Spleen (tissue), 11 donors: ENCODE measurements at regions not wholly inside any gene's neighbourhood (a gene's known extent, or its start where the extent isn't known, plus 50 kb on each side); places are given as distances from the start of the nearest gene placed in this dataset.

Experiments used
- DNase-seq: peaks from one replicate; pipeline ENCODE4 v3.0.0-alpha.2; 2020
- H3K27ac ChIP-seq, 8 donors: fragments of 200-600 bp; sonication (generic) in 7 of 8; 1 replicate in 4 of 8; 2 replicates in 4 of 8; pipeline versions ENCODE4 v1.5.0 to v1.8.0; 2016 to 2021; ENCODE audit warnings: inconsistent platforms in 4 of 8, mild to moderate bottlenecking in 4 of 8, moderate library complexity in 1 of 8
- H3K27me3 ChIP-seq, 7 donors: fragments of 200-600 bp; sonication (generic) in 6 of 7; replicated peaks in 1 of 7; 1 replicate in 4 of 7; 2 replicates in 3 of 7; pipeline versions ENCODE4 v1.5.0 to v1.8.0; 2016 to 2021; ENCODE audit warnings: inconsistent platforms in 3 of 7, mild to moderate bottlenecking in 1 of 7
- H3K36me3 ChIP-seq, 6 donors: fragments of 200-600 bp; sonication (generic) in 5 of 6; 1 replicate in 4 of 6; 2 replicates in 2 of 6; pipeline versions ENCODE4 v1.5.0 to v1.8.0; 2016 to 2021; ENCODE audit warnings: inconsistent platforms in 2 of 6
- H3K4me1 ChIP-seq, 6 donors: fragments of 200-600 bp; sonication (generic) in 5 of 6; 1 replicate in 3 of 6; 2 replicates in 3 of 6; pipeline versions ENCODE4 v1.5.0 to v1.8.0; 2016 to 2021; ENCODE audit warnings: inconsistent platforms in 3 of 6
- H3K4me3 ChIP-seq, 8 donors: fragments of 200-600 bp; sonication (generic) in 7 of 8; 1 replicate in 4 of 8; 2 replicates in 4 of 8; pipeline versions ENCODE4 v1.5.0 to v1.8.0; 2016 to 2021; ENCODE audit warnings: inconsistent platforms in 4 of 8, mild to moderate bottlenecking in 4 of 8, moderate library complexity in 2 of 8
- H3K9me3 ChIP-seq, 8 donors: fragments of 200-600 bp; sonication (generic) in 7 of 8; 1 replicate in 4 of 8; 2 replicates in 4 of 8; pipeline versions ENCODE4 v1.5.0 to v1.8.0; 2016 to 2021; ENCODE audit warnings: inconsistent platforms in 4 of 8
- CTCF ChIP-seq, 11 experiments: fragments of 200-600 bp in 7 of 11; fragments of 450-650 bp in 4 of 11; sonication (generic) in 4 of 11; IDR thresholded peaks in 8 of 11; conservative IDR thresholded peaks in 3 of 11; 1 replicate in 7 of 11; 2 replicates in 4 of 11; pipeline versions ENCODE4 v1.4.0 to v1.8.0; 2016 to 2021; ENCODE audit warnings: antibody characterized with exemption in 11 of 11, inconsistent platforms in 4 of 11, mild to moderate bottlenecking in 1 of 11
- POLR2A ChIP-seq, 3 donors: fragments of 450-650 bp; IDR thresholded peaks; one replicate each; pipeline ENCODE4 v1.5.1; 2017; ENCODE audit warnings: antibody characterized with exemption in 3 of 3, mild to moderate bottlenecking in 1 of 3
- POLR2AphosphoS5 ChIP-seq, 3 donors: sonication (generic); formaldehyde crosslinking; IDR thresholded peaks; one replicate each; pipeline ENCODE4 v1.5.1; 2017; ENCODE audit warnings: antibody characterized with exemption in 3 of 3
- WGBS, 5 donors: extraction: QIAGEN DNeasy Blood & Tissue Kit in 3 of 5; methylation state at CpG; one replicate each; pipeline versions ENCODE4 v1.1.5 to v1.1.7; 2013 to 2018; 5-methylcytosine and 5-hydroxymethylcytosine counted together
- intact Hi-C: fragments of 100-400 bp; cut with DNase I; formaldehyde crosslinking; loops from one replicate; pipeline ENCODE4 v1.15.0; 2023; ENCODE audit warnings: low total_unique reads
- donor health status: healthy with polysubstance abuse.
- donor health status: DM: no; HTN: no; CAD: no; lungs with moderate emphysema.
- donor health status: DM: no; HTN: no; CAD: no.
- donor health status: Bipolar disorder and iron deficiency.
- donor health status: healthy.
- donor health status: DM: no; HTN: no; CAD: no.
- donor health status: DM: yes; HTN: yes; CAD: no.

DNA sequence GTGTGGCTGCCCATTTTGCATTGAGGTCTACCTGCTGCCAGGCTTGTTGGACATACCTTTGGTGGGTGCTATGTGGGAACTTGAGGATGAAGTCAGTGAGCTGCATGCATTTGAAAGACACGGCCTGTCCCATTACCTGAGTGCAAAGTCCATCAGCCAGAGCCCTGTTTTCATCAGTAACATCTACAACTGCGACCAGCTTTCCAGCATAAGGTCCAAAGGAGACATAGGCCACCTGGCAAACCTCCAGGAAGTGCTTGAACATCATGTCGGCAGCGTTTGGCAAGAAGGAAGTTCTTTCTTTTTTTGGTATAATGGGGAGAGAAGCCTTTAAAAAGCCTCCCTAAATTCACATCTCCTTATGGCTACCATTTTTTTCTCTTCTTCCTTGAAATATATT, 143.1 kb downstream of the FAM161A start:
- 47 to 59% (median 48%) methylated on average over 4 of the region's 4 CpGs for WGBS, 5 donors
- no peak overlapping the region for H3K27ac ChIP-seq
- TF ChIP-seq POLR2A (IDR thresholded peaks at IDR 0.05) (no peak), CTCF (IDR thresholded peaks at IDR 0.05 in 8 of 11, conservative IDR thresholded peaks at IDR 0.05 in 3 of 11) (no peak), POLR2AphosphoS5 (IDR thresholded peaks at IDR 0.05) (no peak)
- no peak overlapping the region for H3K4me3 ChIP-seq
- intact Hi-C loops: no loop called here
- H3K9me3 ChIP-seq: no peaks in the 10 kb centered on the region
- H3K36me3 ChIP-seq: no peaks in the 10 kb centered on the region
- H3K27me3 ChIP-seq: no peaks in the 10 kb centered on the region
- H3K4me1 ChIP-seq: no peaks in the 10 kb centered on the region
- DNase-seq: no peak

GRCh38 chr2:61707984-61708852, 145.6 kb downstream of the FAM161A start:
- DNase-seq: no peak
- Histone ChIP-seq H3K36me3 (no peaks in the 10 kb centered on the region), H3K4me1 (no peaks in the 10 kb centered on the region), H3K9me3 (no peaks in the 10 kb centered on the region), H3K4me3 (no peak overlapping the region), H3K27ac (no peak overlapping the region), H3K27me3 (no peaks in the 10 kb centered on the region)
- 66 to 73% (median 69%) methylated on average over 12 of the region's 12 CpGs for WGBS, 5 donors
- TF ChIP-seq POLR2A (IDR thresholded peaks at IDR 0.05): no peak
- TF ChIP-seq CTCF (IDR thresholded peaks at IDR 0.05 in 8 of 11, conservative IDR thresholded peaks at IDR 0.05 in 3 of 11): no peak
- no peak for TF ChIP-seq POLR2AphosphoS5 (IDR thresholded peaks at IDR 0.05)
- intact Hi-C loops: no loop called here

DNA sequence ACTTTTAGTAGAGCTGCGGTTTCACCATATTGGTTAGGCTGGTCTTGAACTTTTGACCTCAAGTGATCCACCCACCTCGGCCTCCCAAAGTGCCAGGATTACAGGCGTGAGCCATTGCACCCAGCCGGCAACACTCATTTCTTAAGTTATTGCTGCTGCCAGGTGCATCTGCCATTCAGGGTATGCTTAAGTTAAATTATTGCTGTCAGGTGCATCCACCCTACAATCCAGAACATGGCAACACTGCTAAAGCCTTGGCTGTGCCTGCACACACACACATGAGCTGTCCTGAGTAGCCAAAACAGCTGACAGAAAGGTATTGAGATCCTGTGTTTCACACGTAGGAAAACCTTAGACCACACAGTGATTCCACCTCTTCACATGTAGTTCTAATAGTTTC, 148.2 kb downstream of the FAM161A start:
- no peaks in the 10 kb centered on the region for H3K9me3 ChIP-seq
- TF ChIP-seq POLR2AphosphoS5 (IDR thresholded peaks at IDR 0.05) (no peak), POLR2A (IDR thresholded peaks at IDR 0.05) (no peak), CTCF (IDR thresholded peaks at IDR 0.05 in 8 of 11, conservative IDR thresholded peaks at IDR 0.05 in 3 of 11) (no peak)
- no peaks in the 10 kb centered on the region for H3K4me1 ChIP-seq
- no peak for DNase-seq
- H3K4me3 ChIP-seq: no peak overlapping the region
- no peak overlapping the region for H3K27ac ChIP-seq
- intact Hi-C loops: no loop called here
- no peaks in the 10 kb centered on the region for H3K27me3 ChIP-seq
- WGBS, 5 donors: 82 to 91% (median 84%) methylated on average over 5 of the region's 5 CpGs
- no peaks in the 10 kb centered on the region for H3K36me3 ChIP-seq

DNA sequence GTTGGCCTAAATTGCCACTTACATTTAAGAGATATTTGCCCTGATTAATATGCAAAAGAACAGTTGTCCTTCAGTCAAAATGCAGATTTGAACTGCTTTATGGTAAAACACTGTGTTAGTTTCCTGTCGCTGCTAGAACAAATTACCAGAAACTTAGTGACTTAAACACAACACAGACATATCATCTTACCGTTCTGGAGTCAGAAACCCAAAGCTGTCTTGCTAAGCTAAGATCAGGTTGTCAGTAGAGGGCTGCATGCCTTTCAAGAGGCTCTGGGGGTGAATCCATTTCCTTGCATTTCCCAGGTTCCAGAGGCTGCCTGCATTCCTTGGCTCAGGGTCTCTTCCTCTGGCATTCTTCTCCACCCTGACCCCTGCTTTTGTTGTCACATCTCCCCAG, 149.5 kb downstream of the FAM161A start:
- TF ChIP-seq CTCF (IDR thresholded peaks at IDR 0.05 in 8 of 11, conservative IDR thresholded peaks at IDR 0.05 in 3 of 11) (no peak), POLR2AphosphoS5 (IDR thresholded peaks at IDR 0.05) (no peak), POLR2A (IDR thresholded peaks at IDR 0.05) (no peak)
- H3K9me3 ChIP-seq: no peaks in the 10 kb centered on the region
- no peaks in the 10 kb centered on the region for H3K4me1 ChIP-seq
- no peak overlapping the region for H3K4me3 ChIP-seq
- 75 to 95% (median 84%) methylated on average over 2 of the region's 2 CpGs for WGBS, 5 donors
- no peaks in the 10 kb centered on the region for H3K36me3 ChIP-seq
- no peaks in the 10 kb centered on the region for H3K27me3 ChIP-seq
- no peak overlapping the region for H3K27ac ChIP-seq
- intact Hi-C loops: no loop called here
- DNase-seq: no peak
